Fibroblast of lung (primary cell): ENCODE measurements at regions not wholly inside any gene's neighbourhood (a gene's known extent, or its start where the extent isn't known, plus 50 kb on each side); places are given as distances from the start of the nearest gene placed in this dataset.

Experiments used
- EZH2 ChIP-seq: IDR thresholded peaks from 2 replicates; pipeline ENCODE4 v1.5.1; 2012; ENCODE audit warnings: low read length, control low read depth, mild to moderate bottlenecking; ENCODE audit errors: missing control alignments
- TF ChIP-seq, protein P1 (sequence below), 2 donors: IDR thresholded peaks in 1 of 2; conservative IDR thresholded peaks in 1 of 2; 1 replicate in 1 of 2; 2 replicates in 1 of 2; pipeline ENCODE4 v1.5.1; 2011 to 2012; ENCODE audit warnings: low read length in 2 of 2, control low read depth in 1 of 2, inconsistent platforms in 1 of 2, low read depth in 1 of 2, mild to moderate bottlenecking in 1 of 2

DNA sequence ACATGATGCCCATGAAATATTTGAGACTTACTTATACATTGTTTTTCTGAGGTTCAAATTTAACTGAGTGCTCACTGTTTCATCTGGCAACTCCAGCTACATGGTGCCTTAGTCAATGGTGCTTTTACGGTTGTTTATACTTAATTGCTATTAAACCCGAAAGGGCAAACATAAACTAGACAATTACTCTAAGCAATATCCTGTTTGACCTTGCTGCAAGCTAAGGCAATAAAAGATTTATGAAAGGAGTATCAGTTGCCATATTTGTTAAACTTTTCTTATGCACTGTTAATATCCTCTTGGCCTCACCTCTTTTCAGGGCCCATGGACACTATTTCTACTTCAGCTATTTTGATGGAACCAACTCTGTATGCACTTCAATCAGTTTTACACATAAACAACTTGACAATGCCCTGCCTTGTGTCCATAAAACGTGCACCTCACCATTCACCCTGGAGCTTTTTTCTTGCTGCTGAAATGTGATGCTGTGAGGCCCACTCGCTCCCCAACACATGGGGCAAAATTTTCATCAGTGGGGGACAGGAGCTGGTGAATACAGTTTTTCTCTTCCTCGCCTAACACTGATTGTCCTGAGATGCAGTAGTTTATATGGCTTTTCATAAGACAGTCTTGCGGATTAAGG is 64.1 kb upstream of the HIF1A start:
- TF ChIP-seq, protein P1, sequence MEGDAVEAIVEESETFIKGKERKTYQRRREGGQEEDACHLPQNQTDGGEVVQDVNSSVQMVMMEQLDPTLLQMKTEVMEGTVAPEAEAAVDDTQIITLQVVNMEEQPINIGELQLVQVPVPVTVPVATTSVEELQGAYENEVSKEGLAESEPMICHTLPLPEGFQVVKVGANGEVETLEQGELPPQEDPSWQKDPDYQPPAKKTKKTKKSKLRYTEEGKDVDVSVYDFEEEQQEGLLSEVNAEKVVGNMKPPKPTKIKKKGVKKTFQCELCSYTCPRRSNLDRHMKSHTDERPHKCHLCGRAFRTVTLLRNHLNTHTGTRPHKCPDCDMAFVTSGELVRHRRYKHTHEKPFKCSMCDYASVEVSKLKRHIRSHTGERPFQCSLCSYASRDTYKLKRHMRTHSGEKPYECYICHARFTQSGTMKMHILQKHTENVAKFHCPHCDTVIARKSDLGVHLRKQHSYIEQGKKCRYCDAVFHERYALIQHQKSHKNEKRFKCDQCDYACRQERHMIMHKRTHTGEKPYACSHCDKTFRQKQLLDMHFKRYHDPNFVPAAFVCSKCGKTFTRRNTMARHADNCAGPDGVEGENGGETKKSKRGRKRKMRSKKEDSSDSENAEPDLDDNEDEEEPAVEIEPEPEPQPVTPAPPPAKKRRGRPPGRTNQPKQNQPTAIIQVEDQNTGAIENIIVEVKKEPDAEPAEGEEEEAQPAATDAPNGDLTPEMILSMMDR (conservative IDR thresholded peaks at IDR 0.05 in 1 of 2, IDR thresholded peaks at IDR 0.05 in 1 of 2; ENCODE audit: low read depth in 1 of 2, low read length in 2 of 2), result no peak
- no peak for TF ChIP-seq EZH2
